Fibroblast of lung (primary cell): ENCODE measurements at regions not wholly inside any gene's neighbourhood (a gene's known extent, or its start where the extent isn't known, plus 50 kb on each side); places are given as distances from the start of the nearest gene placed in this dataset.

Source experiments
- DNase-seq, 2 donors: peaks; one replicate each; pipeline versions ENCODE4 v3.0.0 to v3.0.0-alpha.2; 2010; ENCODE audit warnings: low read depth in 2 of 2
- H2AFZ ChIP-seq: 2 replicates; pipeline ENCODE4 v1.5.1; 2012; ENCODE audit warnings: low read length, control low read depth, inconsistent platforms
- H3K27ac ChIP-seq: 2 replicates; pipeline ENCODE4 v1.5.1; 2011; ENCODE audit warnings: low read length, control low read depth; ENCODE audit not compliant: insufficient read depth
- H3K27me3 ChIP-seq: 2 replicates; pipeline ENCODE4 v1.5.1; 2011; ENCODE audit warnings: mild to moderate bottlenecking, low read length; ENCODE audit not compliant: control insufficient read depth, insufficient read depth
- H3K36me3 ChIP-seq: 2 replicates; pipeline ENCODE4 v1.5.1; 2011; ENCODE audit warnings: low read length; ENCODE audit not compliant: control insufficient read depth, insufficient read depth
- H3K4me1 ChIP-seq: 2 replicates; pipeline ENCODE4 v1.5.1; 2011; ENCODE audit warnings: low read length; ENCODE audit not compliant: control insufficient read depth, insufficient read depth; ENCODE audit errors: extremely low read depth
- H3K4me2 ChIP-seq: 2 replicates; pipeline ENCODE4 v1.5.1; 2011; ENCODE audit warnings: low read length, control low read depth; ENCODE audit not compliant: insufficient read depth; ENCODE audit errors: extremely low read depth
- H3K4me3 ChIP-seq, 4 experiments: fragments of 200-600 bp in 1 of 4; sonication (generic) in 1 of 4; replicated peaks in 1 of 4; 2 replicates each; pipeline ENCODE4 v1.5.1; 2011 to 2016; ENCODE audit warnings: low read length in 4 of 4, low read depth in 3 of 4, mild to moderate bottlenecking in 3 of 4, control low read depth in 2 of 4, inconsistent platforms in 1 of 4, mixed read lengths in 1 of 4; ENCODE audit not compliant: insufficient read depth in 1 of 4; ENCODE audit errors: control extremely low read depth in 1 of 4
- H3K79me2 ChIP-seq: 2 replicates; pipeline ENCODE4 v1.5.1; 2012; ENCODE audit warnings: mild to moderate bottlenecking, low read length, inconsistent platforms; ENCODE audit not compliant: control insufficient read depth, insufficient read depth
- H3K9ac ChIP-seq: 2 replicates; pipeline ENCODE4 v1.5.1; 2011; ENCODE audit warnings: mild to moderate bottlenecking, low read length, control low read depth; ENCODE audit not compliant: insufficient read depth
- H3K9me3 ChIP-seq: 2 replicates; pipeline ENCODE4 v1.5.1; 2012; ENCODE audit warnings: low read depth, low read length; ENCODE audit not compliant: control insufficient read depth, insufficient read depth
- H4K20me1 ChIP-seq: 2 replicates; pipeline ENCODE4 v1.5.1; 2011; ENCODE audit warnings: low read length; ENCODE audit not compliant: control insufficient read depth, insufficient read depth; ENCODE audit errors: extremely low read depth
- CTCF ChIP-seq, 2 donors: IDR thresholded peaks in 1 of 2; conservative IDR thresholded peaks in 1 of 2; 1 replicate in 1 of 2; 2 replicates in 1 of 2; pipeline ENCODE4 v1.5.1; 2011 to 2012; ENCODE audit warnings: low read length in 2 of 2, control low read depth in 1 of 2, inconsistent platforms in 1 of 2, low read depth in 1 of 2, mild to moderate bottlenecking in 1 of 2
- EZH2 ChIP-seq: IDR thresholded peaks from 2 replicates; pipeline ENCODE4 v1.5.1; 2012; ENCODE audit warnings: low read length, control low read depth, mild to moderate bottlenecking; ENCODE audit errors: missing control alignments

- no peaks in the 10 kb centered on the region for H4K20me1 ChIP-seq
- no peaks in the 10 kb centered on the region for H3K79me2 ChIP-seq
- no peak for DNase-seq
- peaks cover 5% of the 10 kb centered on the region for H3K27me3 ChIP-seq
- no peak overlapping the region for H3K4me2 ChIP-seq
- H3K9ac ChIP-seq, result no peak overlapping the region
- no peaks in the 10 kb centered on the region for H3K36me3 ChIP-seq
- no peak overlapping the region for H3K4me3 ChIP-seq
- H2AFZ ChIP-seq, result no peak overlapping the region
- TF ChIP-seq EZH2, result no peak
- no peak for TF ChIP-seq CTCF (conservative IDR thresholded peaks at IDR 0.05 in 1 of 2, IDR thresholded peaks at IDR 0.05 in 1 of 2; ENCODE audit: low read depth in 1 of 2, low read length in 2 of 2)
- H3K9me3 ChIP-seq, result no peaks in the 10 kb centered on the region
- H3K27ac ChIP-seq, result no peak overlapping the region
- peaks cover 9% of the 10 kb centered on the region for H3K4me1 ChIP-seq
Measured at GRCh38 chr7:134029-134428, 58.3 kb upstream of the FAM20C start.

- Histone ChIP-seq H3K4me3 (no peak overlapping the region), H3K36me3 (no peaks in the 10 kb centered on the region), H3K9ac (no peak overlapping the region), H3K9me3 (no peaks in the 10 kb centered on the region), H3K4me1 (peaks cover 9% of the 10 kb centered on the region), H2AFZ (no peak overlapping the region), H3K4me2 (no peak overlapping the region), H3K27me3 (peaks cover 5% of the 10 kb centered on the region), H4K20me1 (no peaks in the 10 kb centered on the region), H3K79me2 (no peaks in the 10 kb centered on the region), H3K27ac (no peak overlapping the region)
- DNase-seq, result no peak
- no peak for TF ChIP-seq EZH2
- no peak for TF ChIP-seq CTCF (conservative IDR thresholded peaks at IDR 0.05 in 1 of 2, IDR thresholded peaks at IDR 0.05 in 1 of 2; ENCODE audit: low read depth in 1 of 2, low read length in 2 of 2)
Measured at GRCh38 chr7:134561-135256, 57.7 kb upstream of the FAM20C start.

- H3K36me3 ChIP-seq, result no peaks in the 10 kb centered on the region
- H3K9ac ChIP-seq, result no peak overlapping the region
- no peak overlapping the region for H3K4me3 ChIP-seq
- no peaks in the 10 kb centered on the region for H4K20me1 ChIP-seq
- no peak overlapping the region for H3K4me2 ChIP-seq
- no peaks in the 10 kb centered on the region for H3K9me3 ChIP-seq
- no peak overlapping the region for H3K27ac ChIP-seq
- H3K79me2 ChIP-seq, result no peaks in the 10 kb centered on the region
- H2AFZ ChIP-seq, result no peak overlapping the region
- no peak for DNase-seq
- peaks cover 5% of the 10 kb centered on the region for H3K27me3 ChIP-seq
- TF ChIP-seq CTCF (conservative IDR thresholded peaks at IDR 0.05 in 1 of 2, IDR thresholded peaks at IDR 0.05 in 1 of 2; ENCODE audit: low read depth in 1 of 2, low read length in 2 of 2) (no peak), EZH2 (no peak)
- peaks cover 6% of the 10 kb centered on the region for H3K4me1 ChIP-seq
Measured at GRCh38 chr7:135257-135653, 57.1 kb upstream of the FAM20C start.
